ENCODE measurements at regions not wholly inside any gene's neighbourhood (a gene's known extent, or its start where the extent isn't known, plus 50 kb on each side); places are given as distances from the start of the nearest gene placed in this dataset.

DNA sequence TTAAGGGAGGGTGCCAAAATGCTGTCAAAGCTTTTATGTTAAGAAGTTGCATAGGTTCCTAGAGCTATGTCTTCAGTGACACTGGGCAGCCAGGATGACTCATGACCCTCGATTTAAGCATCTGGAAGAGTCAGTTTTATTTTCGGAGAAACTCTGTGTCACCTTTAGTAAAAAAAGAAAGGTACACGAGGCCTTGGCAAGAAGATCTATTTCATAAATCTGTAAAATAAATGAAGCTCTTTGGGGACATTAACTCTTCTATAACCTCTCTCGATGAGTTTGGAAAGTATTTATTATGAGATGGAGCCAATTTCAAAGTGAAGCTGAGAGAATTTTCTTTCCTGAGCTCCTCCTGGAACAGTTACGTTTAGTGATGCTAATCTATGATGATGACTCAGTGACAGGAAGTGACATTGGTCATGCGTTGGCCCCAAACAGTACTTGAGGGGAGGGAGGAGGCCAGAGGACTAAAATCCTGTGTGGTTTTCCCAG, 156.5 kb downstream of the HLX start (continued):
- TF ChIP-seq, protein P1, sequence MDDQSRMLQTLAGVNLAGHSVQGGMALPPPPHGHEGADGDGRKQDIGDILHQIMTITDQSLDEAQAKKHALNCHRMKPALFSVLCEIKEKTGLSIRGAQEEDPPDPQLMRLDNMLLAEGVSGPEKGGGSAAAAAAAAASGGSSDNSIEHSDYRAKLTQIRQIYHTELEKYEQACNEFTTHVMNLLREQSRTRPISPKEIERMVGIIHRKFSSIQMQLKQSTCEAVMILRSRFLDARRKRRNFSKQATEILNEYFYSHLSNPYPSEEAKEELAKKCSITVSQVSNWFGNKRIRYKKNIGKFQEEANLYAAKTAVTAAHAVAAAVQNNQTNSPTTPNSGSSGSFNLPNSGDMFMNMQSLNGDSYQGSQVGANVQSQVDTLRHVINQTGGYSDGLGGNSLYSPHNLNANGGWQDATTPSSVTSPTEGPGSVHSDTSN (IDR thresholded peaks at IDR 0.05) = peak; percentile 22

DNA sequence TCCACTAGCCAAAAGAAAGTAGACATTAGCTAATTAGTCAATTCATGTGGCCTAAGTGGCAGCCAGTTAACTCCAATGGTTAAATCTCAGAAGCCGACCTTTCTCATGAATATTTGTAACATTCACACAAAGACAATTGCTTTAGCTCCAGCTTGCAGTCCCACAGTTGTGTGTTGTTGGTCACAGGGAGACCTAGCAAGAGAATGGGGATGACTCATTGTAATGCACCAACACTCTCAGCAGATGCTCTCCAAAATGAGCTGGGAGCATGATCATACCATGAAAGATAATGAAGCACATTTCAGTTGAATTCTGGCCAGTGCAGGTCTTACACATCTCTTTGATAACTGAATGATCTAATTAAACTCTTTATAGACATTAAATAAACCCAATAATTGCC, 160.4 kb downstream of the HLX start:
- Histone ChIP-seq H3K9ac (no peak overlapping the region), H3K9me3 (no peaks in the 10 kb centered on the region), H2AFZ (ENCODE audit: low read depth) (no peak overlapping the region), H3K36me3 (replicated peaks in 1 of 2; ENCODE audit: control insufficient read depth in 1 of 2, insufficient read depth in 2 of 2, low read length in 1 of 2) (no peaks in the 10 kb centered on the region), H3K79me2 (ENCODE audit: insufficient read depth) (no peaks in the 10 kb centered on the region), H3K4me1 (ENCODE audit: control insufficient read depth in 1 of 2, insufficient read depth in 2 of 2, low read depth in 1 of 2, low read length in 1 of 2) (peaks cover 5 to 10% of the 10 kb centered on the region in 2 experiments; a peak in 3 of 4 replicates), H3K4me2 (no peak overlapping the region), H3K27ac (ENCODE audit: low read depth in 2 of 2, low read length in 1 of 2) (no peak overlapping the region), H3K9me2 (no peaks in the 10 kb centered on the region), H3K27me3 (ENCODE audit: insufficient read depth) (no peaks in the 10 kb centered on the region), H4K20me1 (ENCODE audit: insufficient read depth) (no peaks in the 10 kb centered on the region), H3F3A (replicated peaks; ENCODE audit: insufficient read depth) (peaks cover 16% of the 10 kb centered on the region), H3K4me3 (ENCODE audit: low read depth in 2 of 2, low read length in 1 of 2) (no peak overlapping the region)
- DNase-seq = peak; percentile 27
- POLR2A ChIA-PET = no interaction called here
- CTCF ChIA-PET = no interaction called here
- WGBS (ENCODE audit: low lambda C conversion rate) = 48% methylated on average over 1 of the region's 1 CpG
- TF ChIP-seq SMC3 (IDR thresholded peaks at IDR 0.05; ENCODE audit: low read depth, low read length) (no peak), GABPA (IDR thresholded peaks at IDR 0.05; ENCODE audit: low read depth) (no peak), YY1 (IDR thresholded peaks at IDR 0.05; ENCODE audit: low read depth) (no peak), SIN3A (IDR thresholded peaks at IDR 0.05; ENCODE audit: borderline replicate concordance, low read depth, low read length) (no peak), TCF12 (IDR thresholded peaks at IDR 0.05) (peak; percentile 23), JUND (IDR thresholded peaks at IDR 0.05) (no peak), FOSL2 (IDR thresholded peaks at IDR 0.05; ENCODE audit: borderline replicate concordance, low read depth) (peak; percentile 59; the same call in 1 of the 2 replicates), TAF1 (IDR thresholded peaks at IDR 0.05; ENCODE audit: borderline replicate concordance, low read depth, low read length) (no peak)
- TF ChIP-seq, protein P2, sequence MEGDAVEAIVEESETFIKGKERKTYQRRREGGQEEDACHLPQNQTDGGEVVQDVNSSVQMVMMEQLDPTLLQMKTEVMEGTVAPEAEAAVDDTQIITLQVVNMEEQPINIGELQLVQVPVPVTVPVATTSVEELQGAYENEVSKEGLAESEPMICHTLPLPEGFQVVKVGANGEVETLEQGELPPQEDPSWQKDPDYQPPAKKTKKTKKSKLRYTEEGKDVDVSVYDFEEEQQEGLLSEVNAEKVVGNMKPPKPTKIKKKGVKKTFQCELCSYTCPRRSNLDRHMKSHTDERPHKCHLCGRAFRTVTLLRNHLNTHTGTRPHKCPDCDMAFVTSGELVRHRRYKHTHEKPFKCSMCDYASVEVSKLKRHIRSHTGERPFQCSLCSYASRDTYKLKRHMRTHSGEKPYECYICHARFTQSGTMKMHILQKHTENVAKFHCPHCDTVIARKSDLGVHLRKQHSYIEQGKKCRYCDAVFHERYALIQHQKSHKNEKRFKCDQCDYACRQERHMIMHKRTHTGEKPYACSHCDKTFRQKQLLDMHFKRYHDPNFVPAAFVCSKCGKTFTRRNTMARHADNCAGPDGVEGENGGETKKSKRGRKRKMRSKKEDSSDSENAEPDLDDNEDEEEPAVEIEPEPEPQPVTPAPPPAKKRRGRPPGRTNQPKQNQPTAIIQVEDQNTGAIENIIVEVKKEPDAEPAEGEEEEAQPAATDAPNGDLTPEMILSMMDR (IDR thresholded peaks at IDR 0.05) = no peak

DNA sequence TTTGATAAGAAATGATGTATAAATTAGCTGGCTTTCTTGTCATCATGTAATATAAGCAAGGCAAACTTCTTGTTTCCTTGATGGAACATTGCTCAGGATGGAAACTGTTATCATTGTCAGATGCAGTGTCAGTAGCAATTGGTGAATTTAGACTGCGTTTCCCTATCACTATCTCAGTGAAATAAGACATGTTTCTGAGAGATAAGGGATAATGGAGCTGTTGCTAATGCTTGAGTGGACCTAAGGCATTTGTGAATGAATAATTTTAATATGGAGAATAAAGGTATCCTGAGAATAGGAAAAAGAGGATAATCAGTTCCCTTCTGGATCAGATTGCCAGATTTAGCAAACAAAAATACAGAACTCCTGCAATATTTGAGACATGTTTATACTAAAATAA, 160.9 kb downstream of the HLX start:
- H3F3A ChIP-seq (replicated peaks; ENCODE audit: insufficient read depth) = peaks cover 16% of the 10 kb centered on the region
- no peaks in the 10 kb centered on the region for H3K36me3 ChIP-seq (replicated peaks in 1 of 2; ENCODE audit: control insufficient read depth in 1 of 2, insufficient read depth in 2 of 2, low read length in 1 of 2)
- H3K79me2 ChIP-seq (ENCODE audit: insufficient read depth) = no peaks in the 10 kb centered on the region
- no peak overlapping the region for H2AFZ ChIP-seq (ENCODE audit: low read depth)
- H3K9me3 ChIP-seq = no peaks in the 10 kb centered on the region
- TF ChIP-seq, protein P3, sequence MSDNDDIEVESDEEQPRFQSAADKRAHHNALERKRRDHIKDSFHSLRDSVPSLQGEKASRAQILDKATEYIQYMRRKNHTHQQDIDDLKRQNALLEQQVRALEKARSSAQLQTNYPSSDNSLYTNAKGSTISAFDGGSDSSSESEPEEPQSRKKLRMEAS (IDR thresholded peaks at IDR 0.05; ENCODE audit: low read depth) = no peak
- no peak for TF ChIP-seq MXI1 (IDR thresholded peaks at IDR 0.05; ENCODE audit: low read depth, low read length)
- TF ChIP-seq JUND (IDR thresholded peaks at IDR 0.05) = no peak
- no peak for TF ChIP-seq RAD21 (IDR thresholded peaks at IDR 0.05; ENCODE audit: low read length)
- peak; percentile 79 for TF ChIP-seq GATA2 (CRISPR knock-in tag; IDR thresholded peaks at IDR 0.05)
- no peak for TF ChIP-seq ELF1 (IDR thresholded peaks at IDR 0.05)
- no peak for TF ChIP-seq TCF12 (IDR thresholded peaks at IDR 0.05)
- TF ChIP-seq, protein P4, sequence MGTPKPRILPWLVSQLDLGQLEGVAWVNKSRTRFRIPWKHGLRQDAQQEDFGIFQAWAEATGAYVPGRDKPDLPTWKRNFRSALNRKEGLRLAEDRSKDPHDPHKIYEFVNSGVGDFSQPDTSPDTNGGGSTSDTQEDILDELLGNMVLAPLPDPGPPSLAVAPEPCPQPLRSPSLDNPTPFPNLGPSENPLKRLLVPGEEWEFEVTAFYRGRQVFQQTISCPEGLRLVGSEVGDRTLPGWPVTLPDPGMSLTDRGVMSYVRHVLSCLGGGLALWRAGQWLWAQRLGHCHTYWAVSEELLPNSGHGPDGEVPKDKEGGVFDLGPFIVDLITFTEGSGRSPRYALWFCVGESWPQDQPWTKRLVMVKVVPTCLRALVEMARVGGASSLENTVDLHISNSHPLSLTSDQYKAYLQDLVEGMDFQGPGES (IDR thresholded peaks at IDR 0.05; ENCODE audit: low read depth, low read length) = no peak
- peak; percentile 73; the same call in 1 of the 2 replicates for TF ChIP-seq RCOR1 (IDR thresholded peaks at IDR 0.05; ENCODE audit: low read length)
- TF ChIP-seq POLR2AphosphoS5 (IDR thresholded peaks at IDR 0.05; ENCODE audit: low read depth, low read length) = no peak
- TF ChIP-seq TAF1 (IDR thresholded peaks at IDR 0.05; ENCODE audit: borderline replicate concordance, low read depth, low read length) = no peak
- no peaks in the 10 kb centered on the region for H3K27me3 ChIP-seq (ENCODE audit: insufficient read depth)
- ChIA-PET POLR2A (no interaction called here), CTCF (interaction anchor here (1.1 kb wide), 1 partner anchor 10 kb away, joined by 4 read pairs; no protein-coding TSS in a partner anchor)
- no peak overlapping the region for H3K27ac ChIP-seq (ENCODE audit: low read depth in 2 of 2, low read length in 1 of 2)
- 54% methylated on average over 1 of the region's 1 CpG for WGBS (ENCODE audit: low lambda C conversion rate)
- no peaks in the 10 kb centered on the region for H4K20me1 ChIP-seq (ENCODE audit: insufficient read depth)
- H3K4me2 ChIP-seq = no peak overlapping the region
- H3K4me1 ChIP-seq (ENCODE audit: control insufficient read depth in 1 of 2, insufficient read depth in 2 of 2, low read depth in 1 of 2, low read length in 1 of 2) = peaks cover 5 to 10% of the 10 kb centered on the region in 2 experiments; a peak in 3 of 4 replicates
- H3K9me2 ChIP-seq = no peaks in the 10 kb centered on the region
- H3K9ac ChIP-seq = no peak overlapping the region
- no peak overlapping the region for H3K4me3 ChIP-seq (ENCODE audit: low read depth in 2 of 2, low read length in 1 of 2)
- peak; percentile 14 for DNase-seq
